ENCODE measurements at regions not wholly inside any gene's neighbourhood (a gene's known extent, or its start where the extent isn't known, plus 50 kb on each side); places are given as distances from the start of the nearest gene placed in this dataset.

DNA sequence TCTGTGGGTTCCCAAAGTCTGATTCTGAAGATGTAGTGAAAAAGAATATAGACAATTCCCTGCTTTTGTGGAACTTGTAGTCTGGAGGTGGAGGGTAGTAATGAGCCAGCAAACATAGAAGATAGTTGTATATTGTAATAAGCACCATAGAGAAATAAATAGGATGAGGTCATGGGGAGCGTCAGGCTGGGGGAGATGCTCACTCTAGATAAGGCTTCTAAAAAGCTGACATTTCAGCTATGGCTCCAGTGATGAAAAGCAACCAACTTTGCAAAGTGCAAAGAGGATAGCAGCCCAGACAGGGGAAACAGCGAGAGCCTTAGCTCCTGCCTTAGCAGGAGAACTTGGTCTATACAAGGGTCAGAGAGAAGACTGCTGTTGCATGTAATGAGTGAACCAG, 98.0 kb upstream of the RALGPS2 start:
- TF ChIP-seq, protein P1, sequence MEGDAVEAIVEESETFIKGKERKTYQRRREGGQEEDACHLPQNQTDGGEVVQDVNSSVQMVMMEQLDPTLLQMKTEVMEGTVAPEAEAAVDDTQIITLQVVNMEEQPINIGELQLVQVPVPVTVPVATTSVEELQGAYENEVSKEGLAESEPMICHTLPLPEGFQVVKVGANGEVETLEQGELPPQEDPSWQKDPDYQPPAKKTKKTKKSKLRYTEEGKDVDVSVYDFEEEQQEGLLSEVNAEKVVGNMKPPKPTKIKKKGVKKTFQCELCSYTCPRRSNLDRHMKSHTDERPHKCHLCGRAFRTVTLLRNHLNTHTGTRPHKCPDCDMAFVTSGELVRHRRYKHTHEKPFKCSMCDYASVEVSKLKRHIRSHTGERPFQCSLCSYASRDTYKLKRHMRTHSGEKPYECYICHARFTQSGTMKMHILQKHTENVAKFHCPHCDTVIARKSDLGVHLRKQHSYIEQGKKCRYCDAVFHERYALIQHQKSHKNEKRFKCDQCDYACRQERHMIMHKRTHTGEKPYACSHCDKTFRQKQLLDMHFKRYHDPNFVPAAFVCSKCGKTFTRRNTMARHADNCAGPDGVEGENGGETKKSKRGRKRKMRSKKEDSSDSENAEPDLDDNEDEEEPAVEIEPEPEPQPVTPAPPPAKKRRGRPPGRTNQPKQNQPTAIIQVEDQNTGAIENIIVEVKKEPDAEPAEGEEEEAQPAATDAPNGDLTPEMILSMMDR (IDR thresholded peaks at IDR 0.05; ENCODE audit: low read depth, low read length, missing control alignments): no peak
- in situ Hi-C loops (cut with HindIII; ENCODE audit: low sequenced_read_pairs): no loop called here
- no peak for DNase-seq (ENCODE audit: low read depth)
- no peak overlapping the region for H3K4me3 ChIP-seq (ENCODE audit: low read depth, low read length)

DNA sequence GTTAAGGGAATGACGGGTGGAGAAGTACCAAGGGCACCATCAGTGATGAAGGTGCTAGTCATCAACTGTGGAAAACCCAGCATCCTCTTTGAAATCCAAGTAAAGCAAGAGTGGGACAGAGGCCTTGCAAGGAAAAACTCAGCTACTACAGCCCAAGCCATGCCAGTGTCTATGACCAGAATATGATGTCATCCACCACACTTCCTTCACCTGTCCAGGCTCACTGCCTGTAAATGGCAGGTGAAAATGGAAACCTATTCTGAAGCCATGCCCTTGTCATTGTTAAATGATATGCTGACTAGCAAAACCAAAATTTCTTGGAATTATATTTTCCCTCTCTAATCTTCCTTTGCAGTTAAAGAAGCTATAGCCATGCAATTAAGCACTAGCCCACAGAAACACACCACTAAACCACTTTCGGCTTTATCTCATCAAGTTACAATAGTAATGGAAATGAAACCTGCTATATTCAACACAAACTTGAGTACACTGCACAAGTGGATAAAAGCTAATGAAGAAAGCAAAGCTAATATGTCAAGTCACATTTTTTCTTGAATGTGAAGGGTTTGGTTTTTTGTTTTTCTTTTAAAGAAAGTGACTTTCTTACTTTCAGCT, 96.3 kb upstream of the RALGPS2 start:
- TF ChIP-seq, protein P1 (IDR thresholded peaks at IDR 0.05; ENCODE audit: low read depth, low read length, missing control alignments): no peak
- in situ Hi-C loops (cut with HindIII; ENCODE audit: low sequenced_read_pairs): no loop called here
- no peak overlapping the region for H3K4me3 ChIP-seq (ENCODE audit: low read depth, low read length)
- DNase-seq (ENCODE audit: low read depth): no peak

DNA sequence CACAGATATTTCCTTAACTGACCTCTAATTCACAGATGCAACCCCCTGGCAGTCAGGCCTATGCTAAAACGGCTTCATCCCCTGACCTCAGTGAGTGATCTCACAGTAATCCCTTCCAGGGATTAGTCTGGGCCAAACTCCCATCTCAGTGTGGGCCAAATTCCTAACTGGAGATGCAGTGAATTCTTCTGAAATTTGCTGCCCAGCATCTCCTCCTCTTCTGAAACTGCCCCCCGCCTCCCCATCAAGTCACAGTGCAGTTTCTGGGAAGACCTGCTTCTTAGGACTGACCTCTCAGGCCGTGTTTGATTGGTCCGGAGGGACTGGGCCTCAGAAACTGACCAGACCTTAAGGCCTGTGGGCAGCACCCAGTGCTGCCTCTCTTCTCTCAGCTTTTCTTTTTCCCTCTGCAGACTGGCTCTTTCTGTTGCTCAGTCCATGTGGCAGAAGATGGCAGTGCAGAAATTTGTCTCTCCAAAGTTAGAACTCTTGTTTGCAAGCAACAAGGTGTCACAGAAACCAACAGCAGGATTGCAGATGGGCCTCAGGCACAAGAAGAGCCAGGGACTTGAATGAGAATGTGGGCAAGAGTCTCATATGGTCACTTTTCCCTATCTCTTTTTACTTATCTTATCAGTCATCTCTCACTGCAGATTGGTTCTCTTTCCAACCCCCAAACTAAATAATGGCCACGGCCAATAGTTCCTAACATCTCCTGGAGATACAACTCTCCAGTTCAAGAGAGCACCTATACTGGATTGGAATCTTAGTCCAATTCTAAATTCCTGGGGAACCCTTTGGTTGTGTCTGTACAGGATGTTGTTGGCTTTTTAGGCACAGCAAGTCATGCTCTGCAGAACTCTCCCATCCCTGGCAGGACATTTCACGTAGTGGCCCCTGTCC, 95.5 kb upstream of the RALGPS2 start:
- in situ Hi-C loops (cut with HindIII; ENCODE audit: low sequenced_read_pairs): no loop called here
- no peak overlapping the region for H3K4me3 ChIP-seq (ENCODE audit: low read depth, low read length)
- no peak for DNase-seq (ENCODE audit: low read depth)
- TF ChIP-seq, protein P1 (IDR thresholded peaks at IDR 0.05; ENCODE audit: low read depth, low read length, missing control alignments): no peak

DNA sequence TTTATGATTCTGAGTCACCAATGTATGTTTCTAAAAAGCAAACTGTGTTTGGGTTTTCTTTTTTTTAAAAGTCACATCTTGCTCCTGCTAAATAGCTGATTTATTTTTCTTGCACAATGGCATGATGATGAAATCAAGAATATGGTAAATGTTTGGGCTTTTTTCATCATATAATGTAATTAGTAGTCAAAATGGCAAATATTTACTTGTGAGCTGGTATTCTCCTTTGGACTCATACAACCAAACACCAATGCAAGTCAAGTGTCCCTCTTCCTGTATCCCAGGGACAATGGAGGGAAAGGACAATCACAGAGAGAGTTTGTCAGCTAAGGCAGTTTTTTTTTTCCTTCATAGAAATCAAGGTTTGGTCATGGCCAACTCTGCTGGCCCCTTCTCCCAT, 94.6 kb upstream of the RALGPS2 start:
- H3K4me3 ChIP-seq (ENCODE audit: low read depth, low read length): no peak overlapping the region
- TF ChIP-seq, protein P1 (IDR thresholded peaks at IDR 0.05; ENCODE audit: low read depth, low read length, missing control alignments): no peak
- no peak for DNase-seq (ENCODE audit: low read depth)
- in situ Hi-C loops (cut with HindIII; ENCODE audit: low sequenced_read_pairs): no loop called here

DNA sequence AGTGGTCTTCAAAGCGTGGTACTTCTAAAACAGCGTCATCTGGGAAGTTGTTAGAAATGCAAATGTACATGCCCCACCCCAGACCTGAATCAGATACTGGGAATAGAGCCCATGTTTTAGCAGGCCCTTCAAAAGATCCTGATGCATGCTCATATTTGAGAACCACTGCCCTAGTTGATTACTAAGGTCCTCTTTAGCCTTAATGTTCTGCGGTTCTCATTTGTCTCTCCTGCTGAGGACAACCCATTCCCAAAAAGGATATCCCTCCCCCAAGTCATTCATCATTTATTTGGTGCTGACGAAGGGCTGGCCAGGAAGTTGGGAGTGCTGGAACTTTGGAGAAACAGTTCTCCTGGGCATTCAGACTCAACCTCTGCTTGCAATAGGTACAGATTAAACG, 92.4 kb upstream of the RALGPS2 start:
- TF ChIP-seq, protein P1 (IDR thresholded peaks at IDR 0.05; ENCODE audit: low read depth, low read length, missing control alignments): no peak
- no peak overlapping the region for H3K4me3 ChIP-seq (ENCODE audit: low read depth, low read length)
- in situ Hi-C loops (cut with HindIII; ENCODE audit: low sequenced_read_pairs): no loop called here
- peak; percentile 82 for DNase-seq (ENCODE audit: low read depth)

DNA sequence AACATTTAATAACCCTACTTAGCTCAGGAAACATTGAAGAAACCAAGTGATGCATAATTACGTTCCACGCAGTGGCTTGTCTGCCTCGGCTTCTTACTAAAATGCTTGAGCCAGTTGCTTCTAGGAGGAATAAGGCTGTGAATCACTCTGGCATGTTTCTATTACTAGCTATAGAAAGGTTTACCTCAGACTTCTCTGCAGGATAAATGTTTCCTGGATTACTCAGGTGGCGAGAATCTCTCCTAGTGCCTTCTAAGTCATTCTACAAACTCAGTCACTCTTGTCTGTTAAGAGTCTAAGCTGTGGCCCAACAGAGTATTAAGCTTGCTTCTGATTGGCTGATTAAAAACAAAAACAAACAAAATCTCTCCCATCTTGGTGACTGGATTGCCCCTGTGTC, 92.0 kb upstream of the RALGPS2 start:
- TF ChIP-seq, protein P1 (IDR thresholded peaks at IDR 0.05; ENCODE audit: low read depth, low read length, missing control alignments): no peak
- H3K4me3 ChIP-seq (ENCODE audit: low read depth, low read length): no peak overlapping the region
- in situ Hi-C loops (cut with HindIII; ENCODE audit: low sequenced_read_pairs): no loop called here
- peak; percentile 80 for DNase-seq (ENCODE audit: low read depth)

Measured in astrocyte of the cerebellum (primary cell).